HEK293T (cell line): ENCODE measurements at regions not wholly inside any gene's neighbourhood (a gene's known extent, or its start where the extent isn't known, plus 50 kb on each side); places are given as distances from the start of the nearest gene placed in this dataset.

Experiments
- ARNT ChIP-seq: fragments of 450-650 bp; IDR thresholded peaks from 2 replicates; pipeline ENCODE4 v1.6.1; 2017; ENCODE audit warnings: mild to moderate bottlenecking
- BHLHE40 ChIP-seq: fragments of 450-650 bp; IDR thresholded peaks from 2 replicates; pipeline ENCODE4 v1.6.1; 2016; ENCODE audit warnings: mild to moderate bottlenecking, moderate library complexity, borderline replicate concordance
- ELF4 ChIP-seq: fragments of 450-650 bp; IDR thresholded peaks from 2 replicates; pipeline ENCODE4 v1.6.1; 2017; ENCODE audit warnings: antibody characterized with exemption
- FOXM1 ChIP-seq: fragments of 450-650 bp; IDR thresholded peaks from 2 replicates; pipeline ENCODE4 v1.6.1; 2017; ENCODE audit warnings: mild to moderate bottlenecking, borderline replicate concordance
- HDGF ChIP-seq: fragments of 450-650 bp; IDR thresholded peaks from 2 replicates; pipeline ENCODE4 v1.6.1; 2017; ENCODE audit warnings: antibody characterized with exemption, borderline replicate concordance
- PKNOX1 ChIP-seq: fragments of 450-650 bp; IDR thresholded peaks from 2 replicates; pipeline ENCODE4 v1.6.1; 2016
- SUZ12 ChIP-seq: fragments of 450-650 bp; IDR thresholded peaks from 2 replicates; pipeline ENCODE4 v1.6.1; 2016; ENCODE audit warnings: mild to moderate bottlenecking
- TARDBP ChIP-seq: fragments of 450-650 bp; IDR thresholded peaks from 2 replicates; pipeline ENCODE4 v1.6.1; 2016
- ZNF384 ChIP-seq: fragments of 450-650 bp; IDR thresholded peaks from 2 replicates; pipeline ENCODE4 v1.6.1; 2016

GRCh38 chr7:49483142-49483541 lies 290.3 kb upstream of the VWC2 start:
- TF ChIP-seq TARDBP (no peak), SUZ12 (no peak), HDGF (no peak), PKNOX1 (no peak), BHLHE40 (no peak), FOXM1 (no peak), ELF4 (no peak), ZNF384 (no peak), ARNT (no peak)
